GM18511 (cell line): ENCODE measurements at regions not wholly inside any gene's neighbourhood (a gene's known extent, or its start where the extent isn't known, plus 50 kb on each side); places are given as distances from the start of the nearest gene placed in this dataset.
"Not testable (repeated sequence)": the region's sequence is repeated elsewhere in the genome, so short reads cannot be mapped to it uniquely, and the experiment has no call there.

Experiments used
- ATAC-seq: cut with Tn5 transposase; IDR thresholded peaks from one replicate; pipeline ENCODE4 v1.9.1; 2021; ENCODE audit warnings: mild to moderate bottlenecking, moderate library complexity; ENCODE audit not compliant: unreplicated experiment

- no peak for ATAC-seq
These were observed 68.8 kb downstream of the SSX7 start for GRCh38 chrX:52585892-52586291.

- ATAC-seq, result no peak
These were observed 60.8 kb upstream of the XAGE1B start for GRCh38 chrX:52577464-52578173.

GRCh38 chrX:52576946-52577345 is 60.1 kb upstream of the XAGE1B start:
- ATAC-seq, result no peak

GRCh38 chrX:52576474-52576873 is 59.6 kb upstream of the XAGE1B start:
- no peak for ATAC-seq

- peak; percentile 78 for ATAC-seq
These were observed 57.8 kb upstream of the XAGE1B start for GRCh38 chrX:52574416-52575275.

GRCh38 chrX:52568146-52568545 is 51.3 kb upstream of the XAGE1B start:
- not testable (repeated sequence) for ATAC-seq
